Stimulated activated naive CD8-positive, alpha-beta T cell treated with anti-CD3 and anti-CD28 coated beads, Interleukin-15, Interleukin-2, amounts not matched to agents 100 ng/mL and 50 ng/mL, for 24 hours (primary cell): ENCODE measurements at regions not wholly inside any gene's neighbourhood (a gene's known extent, or its start where the extent isn't known, plus 50 kb on each side); places are given as distances from the start of the nearest gene placed in this dataset.

Source experiments
- H3K27ac Mint-ChIP-seq: one replicate; pipeline ENCODE4 v1.8.0; 2021; ENCODE audit warnings: mild to moderate bottlenecking, mixed read lengths
- H3K27me3 Mint-ChIP-seq: one replicate; pipeline ENCODE4 v1.8.0; 2021; ENCODE audit warnings: mixed read lengths
- H3K36me3 Mint-ChIP-seq: one replicate; pipeline ENCODE4 v1.8.0; 2021; ENCODE audit warnings: low read depth, mixed read lengths
- H3K4me1 Mint-ChIP-seq: one replicate; pipeline ENCODE4 v1.8.0; 2021; ENCODE audit warnings: low read depth, mixed read lengths
- H3K4me3 Mint-ChIP-seq: one replicate; pipeline ENCODE4 v1.8.0; 2021; ENCODE audit warnings: mild to moderate bottlenecking, mixed read lengths
- H3K9me3 Mint-ChIP-seq: one replicate; pipeline ENCODE4 v1.8.0; 2021; ENCODE audit warnings: mixed read lengths

- Mint-ChIP-seq H3K4me1 (no peaks in the 10 kb centered on the region), H3K36me3 (no peaks in the 10 kb centered on the region), H3K9me3 (peaks cover 13% of the 10 kb centered on the region), H3K4me3 (no peak overlapping the region), H3K27me3 (peaks cover 16% of the 10 kb centered on the region), H3K27ac (no peak overlapping the region)
These were observed 67.3 kb upstream of the TNP1 start for GRCh38 chr2:216927163-216927562.

- Mint-ChIP-seq H3K27me3 (peaks cover 16% of the 10 kb centered on the region), H3K9me3 (peaks cover 13% of the 10 kb centered on the region), H3K4me1 (no peaks in the 10 kb centered on the region)
These were observed 65.9 kb upstream of the TNP1 start for GRCh38 chr2:216925636-216926366.

GRCh38 chr2:216925006-216925405 lies 65.1 kb upstream of the TNP1 start:
- Mint-ChIP-seq H3K4me1 (no peaks in the 10 kb centered on the region), H3K4me3 (no peak overlapping the region), H3K27me3 (peaks cover 16% of the 10 kb centered on the region), H3K9me3 (peaks cover 13% of the 10 kb centered on the region), H3K36me3 (no peaks in the 10 kb centered on the region), H3K27ac (no peak overlapping the region)

More at GRCh38 chr2:216925636-216926366, 65.9 kb upstream of the TNP1 start:
- Mint-ChIP-seq H3K27ac (no peak overlapping the region), H3K4me3 (no peak overlapping the region), H3K36me3 (no peaks in the 10 kb centered on the region)

- peaks cover 6% of the 10 kb centered on the region for H3K9me3 Mint-ChIP-seq
- H3K4me3 Mint-ChIP-seq, result no peak overlapping the region
- no peak overlapping the region for H3K27ac Mint-ChIP-seq
- H3K4me1 Mint-ChIP-seq, result no peaks in the 10 kb centered on the region
- peaks cover 9% of the 10 kb centered on the region for H3K27me3 Mint-ChIP-seq
- no peaks in the 10 kb centered on the region for H3K36me3 Mint-ChIP-seq
These were observed 63.8 kb upstream of the TNP1 start for GRCh38 chr2:216923706-216924105.

GRCh38 chr2:216922175-216922780 lies 62.4 kb upstream of the TNP1 start:
- no peak overlapping the region for H3K4me3 Mint-ChIP-seq
- no peaks in the 10 kb centered on the region for H3K36me3 Mint-ChIP-seq

GRCh38 chr2:216920937-216921456 lies 61.1 kb upstream of the TNP1 start:
- Mint-ChIP-seq H3K4me3 (no peak overlapping the region), H3K4me1 (no peaks in the 10 kb centered on the region), H3K9me3 (peaks cover 6% of the 10 kb centered on the region), H3K27me3 (peaks cover 9% of the 10 kb centered on the region), H3K36me3 (no peaks in the 10 kb centered on the region), H3K27ac (no peak overlapping the region)

More at GRCh38 chr2:216922175-216922780, 62.4 kb upstream of the TNP1 start:
- Mint-ChIP-seq H3K27ac (no peak overlapping the region), H3K27me3 (peaks cover 9% of the 10 kb centered on the region), H3K4me1 (no peaks in the 10 kb centered on the region), H3K9me3 (peaks cover 6% of the 10 kb centered on the region)

GRCh38 chr2:216920143-216920876 lies 60.4 kb upstream of the TNP1 start:
- H3K27ac Mint-ChIP-seq, result no peak overlapping the region
- no peak overlapping the region for H3K4me3 Mint-ChIP-seq
- H3K36me3 Mint-ChIP-seq, result no peaks in the 10 kb centered on the region
- H3K9me3 Mint-ChIP-seq, result peaks cover 6% of the 10 kb centered on the region
- no peaks in the 10 kb centered on the region for H3K4me1 Mint-ChIP-seq
- peaks cover 9% of the 10 kb centered on the region for H3K27me3 Mint-ChIP-seq

- no peak overlapping the region for H3K4me3 Mint-ChIP-seq
- H3K9me3 Mint-ChIP-seq, result no peaks in the 10 kb centered on the region
- peaks cover 5% of the 10 kb centered on the region for H3K27me3 Mint-ChIP-seq
- no peaks in the 10 kb centered on the region for H3K36me3 Mint-ChIP-seq
- H3K4me1 Mint-ChIP-seq, result no peaks in the 10 kb centered on the region
- no peak overlapping the region for H3K27ac Mint-ChIP-seq
These were observed 58.3 kb upstream of the TNP1 start for GRCh38 chr2:216918088-216918680.

GRCh38 chr2:216916956-216917650 lies 57.2 kb upstream of the TNP1 start:
- no peaks in the 10 kb centered on the region for H3K4me1 Mint-ChIP-seq
- H3K4me3 Mint-ChIP-seq, result no peak overlapping the region
- peaks cover 5% of the 10 kb centered on the region for H3K27me3 Mint-ChIP-seq
- no peaks in the 10 kb centered on the region for H3K9me3 Mint-ChIP-seq
- H3K36me3 Mint-ChIP-seq, result no peaks in the 10 kb centered on the region
- no peak overlapping the region for H3K27ac Mint-ChIP-seq

GRCh38 chr2:216915557-216916150 lies 55.8 kb upstream of the TNP1 start:
- no peaks in the 10 kb centered on the region for H3K4me1 Mint-ChIP-seq
- no peak overlapping the region for H3K27ac Mint-ChIP-seq
- H3K4me3 Mint-ChIP-seq, result no peak overlapping the region

GRCh38 chr2:216914491-216914890 lies 54.6 kb upstream of the TNP1 start:
- Mint-ChIP-seq H3K4me3 (no peak overlapping the region), H3K9me3 (no peaks in the 10 kb centered on the region), H3K36me3 (no peaks in the 10 kb centered on the region), H3K27ac (no peak overlapping the region), H3K4me1 (no peaks in the 10 kb centered on the region), H3K27me3 (peaks cover 5% of the 10 kb centered on the region)

More at GRCh38 chr2:216915557-216916150, 55.8 kb upstream of the TNP1 start:
- Mint-ChIP-seq H3K9me3 (no peaks in the 10 kb centered on the region), H3K27me3 (peaks cover 5% of the 10 kb centered on the region), H3K36me3 (no peaks in the 10 kb centered on the region)

GRCh38 chr2:216911886-216912285 lies 52.0 kb upstream of the TNP1 start:
- H3K36me3 Mint-ChIP-seq, result no peaks in the 10 kb centered on the region
- H3K27me3 Mint-ChIP-seq, result no peaks in the 10 kb centered on the region

GRCh38 chr2:216911008-216911407 lies 51.1 kb upstream of the TNP1 start:
- Mint-ChIP-seq H3K4me1 (no peaks in the 10 kb centered on the region), H3K4me3 (no peak overlapping the region), H3K27ac (no peak overlapping the region), H3K36me3 (no peaks in the 10 kb centered on the region), H3K9me3 (no peaks in the 10 kb centered on the region), H3K27me3 (no peaks in the 10 kb centered on the region)

More at GRCh38 chr2:216911886-216912285, 52.0 kb upstream of the TNP1 start:
- Mint-ChIP-seq H3K9me3 (no peaks in the 10 kb centered on the region), H3K4me3 (no peak overlapping the region), H3K27ac (no peak overlapping the region), H3K4me1 (no peaks in the 10 kb centered on the region)
